Endothelial cell of umbilical vein (primary cell): ENCODE measurements at regions not wholly inside any gene's neighbourhood (a gene's known extent, or its start where the extent isn't known, plus 50 kb on each side); places are given as distances from the start of the nearest gene placed in this dataset.
"Not testable (repeated sequence)": the region's sequence is repeated elsewhere in the genome, so short reads cannot be mapped to it uniquely, and the experiment has no call there.

Experiments
- BruUV-seq: library from RNA; stranded (reverse); fragments of 400-500 nt; replicated peaks from 2 replicates; lab custom pipeline; 2021; lab: Mats Ljungman, UMichigan
- CTCF ChIA-PET: fragments of 300-600, 350-600 bp; sonication (Branson Sonifier 250); formaldehyde crosslinking; loops from one replicate; lab custom pipeline; 2021; ENCODE audit warnings: antibody characterized with exemption, inconsistent platforms; lab: Charles Lee
- POLR2A ChIA-PET: fragments of 300-600, 350-600 bp; sonication (Branson Sonifier 250); formaldehyde crosslinking; loops from one replicate; lab custom pipeline; 2021; ENCODE audit warnings: antibody characterized with exemption, inconsistent platforms; lab: Charles Lee
- DNase-seq: peaks from one replicate; pipeline ENCODE4 v3.0.0-alpha.2; 2011; ENCODE audit warnings: low read depth, low spot score
- FAIRE-seq: peaks from 2 replicates; lab custom pipeline; 2011; peaks lifted over from hg19 to GRCh38; lab: Jason Lieb, UNC
- H2AFZ ChIP-seq: 2 replicates; pipeline ENCODE4 v1.6.0; 2012; ENCODE audit warnings: low read depth, low read length, control low read depth, inconsistent platforms
- H3K27ac ChIP-seq: 2 replicates; pipeline ENCODE4 v1.5.1; 2011; ENCODE audit warnings: low read depth, mild to moderate bottlenecking, control low read depth, low read length, moderate library complexity; ENCODE audit not compliant: insufficient read depth
- H3K27me3 ChIP-seq, 2 experiments: 2 replicates each; pipeline versions ENCODE4 v1.6.0 to v1.6.1; 2011; ENCODE audit warnings: low read length in 2 of 2, mixed read lengths in 1 of 2; ENCODE audit not compliant: control insufficient read depth in 2 of 2, insufficient read depth in 2 of 2
- H3K36me3 ChIP-seq, 2 experiments: 2 replicates in 1 of 2; 3 replicates in 1 of 2; pipeline ENCODE4 v1.5.1; 2011; ENCODE audit warnings: low read length in 2 of 2, mild to moderate bottlenecking in 1 of 2, moderate library complexity in 1 of 2; ENCODE audit not compliant: control insufficient read depth in 2 of 2, insufficient read depth in 2 of 2; ENCODE audit errors: extremely low read depth in 1 of 2
- H3K4me1 ChIP-seq: 3 replicates; pipeline ENCODE4 v1.5.1; 2011; ENCODE audit warnings: mild to moderate bottlenecking, low read length; ENCODE audit not compliant: control insufficient read depth, insufficient read depth; ENCODE audit errors: extremely low read depth
- H3K4me2 ChIP-seq: 2 replicates; pipeline ENCODE4 v1.6.1; 2011; ENCODE audit warnings: low read length, control low read depth, mixed read lengths; ENCODE audit not compliant: insufficient read depth
- H3K4me3 ChIP-seq, 3 experiments: fragments of 200-600 bp in 1 of 3; sonication (generic), shearing (Covaris generic) in 1 of 3; replicated peaks in 1 of 3; 2 replicates each; pipeline ENCODE4 v1.5.1; 2011 to 2016; ENCODE audit warnings: control low read depth in 3 of 3, low read length in 3 of 3, mild to moderate bottlenecking in 2 of 3, inconsistent platforms in 1 of 3, low read depth in 1 of 3, moderate library complexity in 1 of 3; ENCODE audit not compliant: insufficient read depth in 1 of 3
- H3K79me2 ChIP-seq: 2 replicates; pipeline ENCODE4 v1.6.0; 2012; ENCODE audit warnings: low read length, inconsistent platforms; ENCODE audit not compliant: control insufficient read depth, insufficient read depth
- H3K9ac ChIP-seq: replicated peaks from 2 replicates; pipeline ENCODE3; 2011; ENCODE audit warnings: low read length, control low read depth; ENCODE audit not compliant: insufficient read depth; ENCODE audit errors: extremely low read depth
- H3K9me1 ChIP-seq: replicated peaks from 3 replicates; pipeline ENCODE4 v1.6.0; 2011; ENCODE audit warnings: mild to moderate bottlenecking, low read length; ENCODE audit not compliant: control insufficient read depth, insufficient read depth; ENCODE audit errors: extremely low read depth
- H3K9me3 ChIP-seq: replicated peaks from 2 replicates; pipeline ENCODE4 v1.5.1; 2012; ENCODE audit warnings: low read length, inconsistent platforms; ENCODE audit not compliant: control insufficient read depth, insufficient read depth
- H4K20me1 ChIP-seq: replicated peaks from 2 replicates; pipeline ENCODE3; 2011; ENCODE audit warnings: mild to moderate bottlenecking, low read length; ENCODE audit not compliant: control insufficient read depth, insufficient read depth; ENCODE audit errors: extremely low read depth
- EZH2 ChIP-seq: IDR thresholded peaks from 2 replicates; pipeline ENCODE4 v1.6.1; 2012; ENCODE audit warnings: borderline replicate concordance, low read depth, mild to moderate bottlenecking, moderate library complexity, low read length, inconsistent platforms; ENCODE audit not compliant: severe bottlenecking
- FOS ChIP-seq: IDR thresholded peaks from 2 replicates; pipeline ENCODE4 v1.6.1; 2011; ENCODE audit warnings: mild to moderate bottlenecking, low read length, moderate library complexity, borderline replicate concordance; ENCODE audit not compliant: insufficient read depth
- GATA2 ChIP-seq: IDR thresholded peaks from 2 replicates; pipeline ENCODE4 v1.7.0; 2011; ENCODE audit warnings: low read depth, mild to moderate bottlenecking, moderate library complexity, mixed read lengths, low read length; ENCODE audit not compliant: insufficient read length, insufficient read depth
- JUN ChIP-seq: IDR thresholded peaks from 2 replicates; pipeline ENCODE4 v1.6.1; 2011; ENCODE audit warnings: borderline replicate concordance, low read depth; ENCODE audit not compliant: insufficient read length, insufficient read depth
- MAX ChIP-seq: IDR thresholded peaks from 2 replicates; pipeline ENCODE4 v1.6.1; 2011; ENCODE audit not compliant: insufficient read depth, insufficient read length
- MYC ChIP-seq: IDR thresholded peaks from one replicate; pipeline ENCODE4 v1.6.1; 2011; ENCODE audit warnings: mild to moderate bottlenecking, low read depth, low read length
- POLR2A ChIP-seq: IDR thresholded peaks from 2 replicates; pipeline ENCODE4 v1.6.1; 2012; ENCODE audit warnings: low read depth, mild to moderate bottlenecking, control low read depth, low read length
- POLR2AphosphoS5 ChIP-seq: IDR thresholded peaks from 2 replicates; pipeline ENCODE4 v1.6.1; 2012; ENCODE audit warnings: low read depth, mild to moderate bottlenecking, control low read depth, low read length, moderate library complexity; ENCODE audit not compliant: insufficient read depth
- dilution Hi-C: fragments of 300-500 bp; cut with MboI; formaldehyde crosslinking; loops from one replicate; pipeline ENCODE4 v1.15.0; 2019; ENCODE audit warnings: low sequenced_read_pairs; ENCODE audit not compliant: extremely low pct_ligation_motif_present
- intact Hi-C: fragments of 100-400 bp; cut with micrococcal nuclease; formaldehyde crosslinking; loops from one replicate; pipeline ENCODE4 v1.10.0; 2022
- TF ChIP-seq, protein P1 (sequence below), 2 donors: IDR thresholded peaks; 1 replicate in 1 of 2; 2 replicates in 1 of 2; pipeline ENCODE4 v1.5.1; 2011; ENCODE audit warnings: low read length in 2 of 2, mild to moderate bottlenecking in 2 of 2, moderate library complexity in 2 of 2, control low read depth in 1 of 2, inconsistent platforms in 1 of 2, low read depth in 1 of 2; ENCODE audit not compliant: insufficient read depth in 1 of 2; ENCODE audit errors: extremely low read depth in 1 of 2

GRCh38 chr14:62505045-62505444, 540.2 kb downstream of the KCNH5 start:
- no peaks in the 10 kb centered on the region for H3K27me3 ChIP-seq
- H3K27ac ChIP-seq = no peak overlapping the region
- BruUV-seq = no TSS peak
- ChIA-PET POLR2A (no interaction called here), CTCF (no interaction called here)
- no peak overlapping the region for H3K4me3 ChIP-seq
- H3K4me2 ChIP-seq = no peak overlapping the region
- no peak for FAIRE-seq
- no peak for DNase-seq
- H2AFZ ChIP-seq = no peak overlapping the region
- H4K20me1 ChIP-seq = no peaks in the 10 kb centered on the region
- intact Hi-C loops (no loop called here), dilution Hi-C loops (no loop called here)
- no peaks in the 10 kb centered on the region for H3K79me2 ChIP-seq
- TF ChIP-seq MYC (no peak), EZH2 (no peak), JUN (no peak), POLR2A (no peak), POLR2AphosphoS5 (no peak), MAX (no peak), GATA2 (no peak), FOS (no peak)
- TF ChIP-seq, protein P1, sequence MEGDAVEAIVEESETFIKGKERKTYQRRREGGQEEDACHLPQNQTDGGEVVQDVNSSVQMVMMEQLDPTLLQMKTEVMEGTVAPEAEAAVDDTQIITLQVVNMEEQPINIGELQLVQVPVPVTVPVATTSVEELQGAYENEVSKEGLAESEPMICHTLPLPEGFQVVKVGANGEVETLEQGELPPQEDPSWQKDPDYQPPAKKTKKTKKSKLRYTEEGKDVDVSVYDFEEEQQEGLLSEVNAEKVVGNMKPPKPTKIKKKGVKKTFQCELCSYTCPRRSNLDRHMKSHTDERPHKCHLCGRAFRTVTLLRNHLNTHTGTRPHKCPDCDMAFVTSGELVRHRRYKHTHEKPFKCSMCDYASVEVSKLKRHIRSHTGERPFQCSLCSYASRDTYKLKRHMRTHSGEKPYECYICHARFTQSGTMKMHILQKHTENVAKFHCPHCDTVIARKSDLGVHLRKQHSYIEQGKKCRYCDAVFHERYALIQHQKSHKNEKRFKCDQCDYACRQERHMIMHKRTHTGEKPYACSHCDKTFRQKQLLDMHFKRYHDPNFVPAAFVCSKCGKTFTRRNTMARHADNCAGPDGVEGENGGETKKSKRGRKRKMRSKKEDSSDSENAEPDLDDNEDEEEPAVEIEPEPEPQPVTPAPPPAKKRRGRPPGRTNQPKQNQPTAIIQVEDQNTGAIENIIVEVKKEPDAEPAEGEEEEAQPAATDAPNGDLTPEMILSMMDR (IDR thresholded peaks at IDR 0.05; ENCODE audit: extremely low read depth in 1 of 2, insufficient read depth in 1 of 2, low read depth in 1 of 2, low read length in 2 of 2) = no peak
- no peaks in the 10 kb centered on the region for H3K9me1 ChIP-seq
- H3K9me3 ChIP-seq = no peaks in the 10 kb centered on the region
- no peaks in the 10 kb centered on the region for H3K4me1 ChIP-seq
- H3K36me3 ChIP-seq = no peaks in the 10 kb centered on the region
- H3K9ac ChIP-seq = no peak overlapping the region

GRCh38 chr14:62521309-62521708, 523.9 kb downstream of the KCNH5 start:
- H3K4me3 ChIP-seq, H4K20me1 ChIP-seq, intact Hi-C loops, H3K27me3 ChIP-seq, H3K79me2 ChIP-seq, H3K36me3 ChIP-seq, H3K9me3 ChIP-seq, H2AFZ ChIP-seq, FAIRE-seq, H3K4me2 ChIP-seq, DNase-seq, H3K27ac ChIP-seq, dilution Hi-C loops, POLR2A ChIA-PET, BruUV-seq, H3K4me1 ChIP-seq, H3K9ac ChIP-seq, CTCF ChIA-PET, H3K9me1 ChIP-seq: not testable (repeated sequence)
